GM18519 (cell line): ENCODE measurements at regions not wholly inside any gene's neighbourhood (a gene's known extent, or its start where the extent isn't known, plus 50 kb on each side); places are given as distances from the start of the nearest gene placed in this dataset.
"Not testable (repeated sequence)": the region's sequence is repeated elsewhere in the genome, so short reads cannot be mapped to it uniquely, and the experiment has no call there.

ENCODE experiments used
- ATAC-seq: cut with Tn5 transposase; IDR thresholded peaks from one replicate; pipeline ENCODE4 v1.9.1; 2021; ENCODE audit warnings: mild to moderate bottlenecking, moderate library complexity; ENCODE audit not compliant: unreplicated experiment, low FRiP score

DNA sequence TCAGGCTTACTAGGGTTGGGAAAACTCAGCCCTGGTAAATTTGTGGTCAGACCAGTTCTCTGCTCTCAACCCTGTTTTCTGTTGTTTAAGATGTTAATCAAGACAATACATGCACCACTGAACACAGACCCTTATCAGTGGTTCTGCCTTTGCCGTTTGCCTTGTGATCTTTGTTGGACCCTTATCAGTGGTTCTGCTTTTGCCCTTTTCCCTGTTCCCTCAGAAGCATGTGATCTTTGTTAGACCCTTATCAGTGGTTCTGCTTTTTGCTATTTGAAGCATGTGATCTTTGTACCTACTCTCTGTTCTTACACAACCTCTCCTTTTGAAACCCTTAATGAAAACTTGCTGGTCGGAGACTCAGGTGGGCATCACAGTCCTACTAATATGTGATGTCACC, 133.9 kb upstream of the NBPF11 start:
- ATAC-seq = not testable (repeated sequence)

DNA sequence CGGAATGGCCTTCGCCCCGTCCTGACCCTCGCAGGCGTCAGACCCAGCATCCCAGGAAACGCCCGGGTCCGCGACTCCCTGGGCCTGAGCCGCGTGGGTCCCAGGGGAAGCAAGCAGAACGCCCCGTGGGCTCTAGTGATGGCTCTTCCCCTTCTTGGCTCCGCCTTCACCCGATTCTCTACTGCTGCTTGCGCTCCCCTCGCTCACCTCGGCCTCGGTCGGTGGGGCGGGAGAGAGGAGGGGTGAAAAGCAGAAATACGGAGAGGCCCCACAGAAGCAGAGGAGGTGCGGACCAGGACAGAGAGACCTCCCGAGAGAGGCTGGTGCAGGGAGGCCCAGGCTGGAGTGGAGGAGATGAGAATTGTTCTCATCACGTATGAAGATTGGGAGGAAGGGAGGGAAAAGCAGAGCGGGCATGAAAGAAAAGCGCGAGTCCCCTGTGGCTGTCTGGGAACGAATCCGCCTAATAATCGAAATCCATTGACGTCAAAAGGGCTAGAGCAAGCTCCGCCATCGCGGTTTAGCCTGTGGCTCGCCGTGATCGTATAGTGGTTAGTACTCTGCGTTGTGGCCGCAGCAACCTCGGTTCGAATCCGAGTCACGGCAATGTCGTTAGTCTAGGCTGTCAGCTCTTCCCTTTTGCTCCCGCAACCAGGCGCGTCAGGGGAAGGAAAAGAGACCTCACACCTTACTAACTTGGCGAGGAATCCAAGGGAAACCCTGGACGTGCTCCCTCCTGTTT, 128.9 kb upstream of the NBPF11 start:
- not testable (repeated sequence) for ATAC-seq

DNA sequence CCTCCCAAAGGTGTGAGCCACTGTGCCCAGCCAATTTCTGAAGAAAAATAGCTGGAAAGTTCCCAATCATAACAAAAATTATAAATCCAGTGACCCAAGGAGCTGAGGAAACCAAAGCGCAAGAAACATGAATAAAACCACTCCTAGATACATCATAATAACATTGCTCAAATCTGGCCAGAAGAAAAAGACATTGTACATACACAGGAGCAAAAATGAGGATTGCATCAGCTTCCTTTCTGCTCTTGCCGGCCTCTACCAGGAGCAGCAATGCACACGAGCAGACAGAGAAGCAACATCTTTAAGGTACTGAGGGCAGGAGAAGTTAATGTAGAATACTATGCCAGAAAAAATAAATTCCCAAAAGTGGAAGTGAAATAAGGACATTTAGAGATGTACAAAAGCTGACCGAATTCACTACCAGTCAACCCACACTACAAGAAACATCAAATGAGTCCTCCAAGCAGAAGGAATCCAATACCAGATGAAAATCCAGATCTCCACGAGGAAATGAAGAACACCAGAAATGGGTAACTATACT, 127.0 kb upstream of the NBPF11 start:
- ATAC-seq = not testable (repeated sequence)

DNA sequence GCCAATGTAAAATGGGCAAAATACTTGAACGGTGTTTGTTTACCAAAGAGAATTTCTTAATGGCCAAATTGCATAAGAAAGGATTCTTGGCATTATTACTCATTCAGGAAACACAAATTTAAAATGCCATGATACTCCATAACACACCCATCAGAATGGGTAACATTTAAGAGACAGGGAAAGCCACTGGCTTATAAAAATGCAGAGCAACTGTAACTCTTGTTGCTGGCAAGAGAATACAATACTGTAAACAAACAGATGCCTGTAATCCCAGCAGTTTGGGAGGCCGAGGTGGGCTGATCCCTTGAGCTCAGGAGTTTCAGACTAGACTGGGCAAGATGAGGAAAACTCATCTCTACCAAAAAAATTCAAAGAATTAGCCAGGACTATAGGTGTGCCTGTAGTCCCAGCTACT, 125.8 kb upstream of the NBPF11 start:
- not testable (repeated sequence) for ATAC-seq

DNA sequence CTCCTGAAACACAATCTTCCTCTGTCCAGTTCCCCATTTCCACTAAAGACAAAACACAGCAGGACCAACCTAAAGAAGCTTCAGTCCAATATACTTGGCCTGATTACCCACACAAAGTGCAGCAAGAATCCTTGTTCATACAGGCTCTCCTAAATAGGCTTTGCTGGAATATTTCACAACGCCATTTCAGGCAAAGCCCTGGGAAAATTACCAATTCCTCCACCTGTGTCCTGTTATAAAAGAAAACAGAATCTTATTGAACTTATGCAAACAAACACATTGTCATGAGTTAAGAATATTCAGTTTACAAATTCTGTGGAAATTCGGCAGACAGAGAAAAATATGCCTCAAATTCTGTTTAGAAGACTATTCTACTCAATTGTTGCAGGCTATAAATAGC, 115.0 kb upstream of the NBPF11 start:
- ATAC-seq = not testable (repeated sequence)

DNA sequence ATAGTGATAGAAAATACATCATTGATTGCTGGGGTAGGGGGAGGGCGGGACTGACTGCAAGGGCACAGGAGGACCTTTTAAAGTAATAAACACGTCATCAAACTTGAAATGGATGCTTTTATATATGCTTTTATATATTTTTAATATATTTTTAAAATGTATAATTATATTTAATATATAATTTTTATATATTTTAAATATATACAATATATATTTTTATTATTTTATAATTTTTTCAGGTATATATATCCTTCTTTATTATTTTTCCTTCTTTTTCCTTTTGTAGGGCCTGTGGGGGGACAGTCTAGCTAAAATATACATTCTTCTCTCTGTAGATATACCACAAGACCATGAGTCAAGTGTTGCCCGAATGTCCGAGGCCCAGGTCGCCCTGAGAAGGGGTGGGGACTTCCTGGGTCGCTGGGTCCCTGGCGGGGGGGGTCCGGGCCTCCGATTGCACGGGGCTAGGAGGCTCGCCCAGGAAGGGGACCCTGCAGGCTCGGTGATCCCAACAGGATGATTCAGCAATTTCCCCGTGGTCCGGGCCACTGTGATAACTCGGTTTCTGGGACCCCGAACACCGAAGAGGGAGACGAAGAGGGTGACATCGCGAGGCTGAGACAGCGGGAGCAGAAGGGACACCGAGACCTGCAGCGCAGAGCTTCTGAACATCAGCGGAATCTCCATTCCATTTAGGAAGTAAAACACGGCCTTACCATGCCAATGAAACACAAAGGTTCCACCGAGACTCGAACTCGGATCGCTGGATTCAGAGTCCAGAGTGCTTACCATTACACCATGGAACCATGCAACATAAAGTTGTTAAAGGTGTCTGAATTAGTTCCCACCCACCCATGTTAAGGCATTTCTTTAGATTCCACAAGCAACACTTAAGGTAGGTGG, 112.5 kb upstream of the NBPF11 start:
- ATAC-seq = no peak

DNA sequence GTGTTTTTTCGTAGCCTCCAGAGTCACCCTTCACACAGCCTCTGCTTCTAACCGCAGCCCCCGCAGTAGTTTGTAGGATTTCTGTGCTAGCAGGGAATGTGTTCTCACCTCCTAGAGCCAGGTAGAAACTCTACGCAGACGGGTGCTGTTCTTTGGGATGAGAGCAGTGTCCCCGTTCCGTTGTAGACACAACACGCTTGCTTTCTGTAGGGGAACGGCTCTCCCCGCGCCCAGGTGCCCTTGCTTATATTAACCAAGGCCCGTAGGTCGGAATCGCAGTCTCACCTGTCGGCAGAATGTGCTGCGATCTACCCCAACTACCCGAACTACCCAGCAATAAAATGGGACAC, 111.8 kb upstream of the NBPF11 start:
- no peak for ATAC-seq

DNA sequence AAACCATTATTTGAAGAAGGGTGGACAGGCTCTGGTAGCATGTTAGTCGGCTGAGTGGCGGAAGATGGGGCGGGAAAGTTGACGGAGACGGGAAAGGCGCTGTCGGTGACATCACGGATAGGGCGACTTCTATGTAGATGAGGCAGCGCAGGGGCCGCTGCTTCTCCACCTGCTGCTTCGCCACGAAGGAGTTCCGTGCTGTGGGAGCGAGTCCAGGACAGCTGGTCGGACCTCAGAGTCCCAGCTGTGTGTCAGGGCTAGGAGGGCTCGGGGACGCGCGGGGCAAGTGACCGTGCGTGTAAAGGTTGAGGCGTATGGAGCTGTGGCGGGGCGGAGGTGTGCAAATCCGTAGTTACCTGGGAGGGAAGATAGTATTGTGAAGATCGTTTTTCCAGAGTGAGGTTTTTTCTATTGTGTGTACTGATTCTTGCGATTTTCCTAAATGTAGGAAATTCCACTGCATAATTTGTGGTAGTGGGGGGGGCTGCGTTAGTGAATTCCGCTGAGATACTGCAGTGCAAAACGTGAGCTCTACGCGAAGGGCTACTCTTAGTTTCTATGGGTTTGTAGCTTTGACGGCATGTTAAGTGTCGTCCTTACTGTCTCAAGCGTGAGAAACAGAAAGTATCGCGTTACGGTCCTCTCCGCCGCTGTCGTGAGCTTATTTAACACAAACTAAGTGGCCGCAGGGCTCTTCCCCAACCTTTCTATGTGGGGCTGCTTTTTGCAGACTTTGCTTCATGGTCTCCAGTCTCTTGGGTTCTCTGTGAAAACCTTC, 111.2 kb upstream of the NBPF11 start:
- ATAC-seq = peak; percentile 56

DNA sequence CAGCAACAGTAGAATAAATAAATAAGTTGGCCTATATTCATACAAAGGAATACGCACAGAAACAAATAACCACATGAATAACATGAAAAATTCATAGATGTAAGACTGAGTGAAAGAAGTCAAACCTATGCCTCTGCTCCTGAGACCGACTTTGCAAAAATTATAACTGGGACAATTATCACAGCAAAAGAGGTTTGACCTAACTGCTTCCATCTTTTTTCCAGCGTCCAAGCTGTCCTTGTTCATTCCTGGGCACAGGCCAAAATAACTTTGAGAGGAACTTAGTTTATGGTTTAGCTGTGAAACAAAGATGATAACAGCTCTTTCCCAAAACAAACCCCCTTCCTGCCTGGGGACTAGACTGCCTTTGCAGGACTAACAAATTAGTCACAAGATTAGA, 109.6 kb upstream of the NBPF11 start:
- ATAC-seq = not testable (repeated sequence)

DNA sequence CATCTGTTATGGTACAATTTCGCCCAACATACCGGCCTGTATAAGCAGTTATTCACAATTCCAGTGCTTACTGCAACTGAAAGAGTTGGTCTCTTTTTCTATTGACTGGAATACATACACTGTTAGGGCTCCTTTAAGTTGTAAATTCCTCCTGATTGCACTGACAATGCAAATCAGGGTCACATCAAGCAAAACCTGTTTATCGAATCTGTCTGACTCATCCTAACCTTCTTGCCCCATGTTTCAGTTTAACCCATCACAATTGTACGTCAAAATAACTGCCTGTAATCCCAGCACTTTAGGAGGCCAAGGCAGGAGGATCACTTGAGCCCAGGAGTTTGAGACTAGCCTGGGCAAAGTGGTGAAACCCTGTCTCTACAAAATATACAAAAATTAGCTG, 105.8 kb upstream of the NBPF11 start:
- ATAC-seq = not testable (repeated sequence)

DNA sequence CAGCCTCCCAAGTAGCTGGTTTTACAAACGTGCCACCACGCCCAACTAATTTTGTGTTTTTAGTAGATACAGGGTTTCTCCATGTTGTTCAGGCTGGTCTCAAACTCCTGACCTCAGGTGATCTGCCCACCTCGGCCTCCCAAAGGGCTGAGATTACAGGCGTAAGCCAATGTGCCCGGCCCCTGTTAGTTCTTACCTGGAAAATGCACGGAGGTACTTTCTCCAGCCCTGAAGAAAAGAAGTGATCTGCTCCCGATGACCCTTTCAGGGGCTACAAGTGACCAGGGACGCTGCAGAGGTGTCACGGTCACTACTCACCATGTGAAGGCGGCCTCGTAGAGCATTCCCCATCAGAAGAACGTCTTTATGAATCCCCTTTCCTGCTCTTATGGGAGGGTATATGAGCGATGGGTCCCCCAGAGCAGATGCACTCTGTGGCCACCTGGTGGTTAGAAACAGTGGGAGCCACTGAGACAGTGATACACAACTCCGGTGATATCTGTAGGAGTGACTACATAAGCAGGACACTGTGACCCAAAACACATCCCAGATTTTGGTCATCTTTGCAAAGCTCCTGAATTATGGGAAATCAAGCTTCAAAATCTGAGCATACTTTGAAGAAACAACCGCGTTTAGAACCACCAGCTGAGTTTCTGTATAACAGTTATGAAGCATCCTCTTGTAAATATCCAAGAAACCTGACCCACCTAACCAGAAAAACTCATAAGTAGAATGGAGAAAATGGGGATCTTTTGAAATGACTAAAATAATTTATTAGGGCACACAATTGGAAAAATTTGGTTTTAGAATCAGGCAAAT, 102.7 kb upstream of the NBPF11 start:
- not testable (repeated sequence) for ATAC-seq

DNA sequence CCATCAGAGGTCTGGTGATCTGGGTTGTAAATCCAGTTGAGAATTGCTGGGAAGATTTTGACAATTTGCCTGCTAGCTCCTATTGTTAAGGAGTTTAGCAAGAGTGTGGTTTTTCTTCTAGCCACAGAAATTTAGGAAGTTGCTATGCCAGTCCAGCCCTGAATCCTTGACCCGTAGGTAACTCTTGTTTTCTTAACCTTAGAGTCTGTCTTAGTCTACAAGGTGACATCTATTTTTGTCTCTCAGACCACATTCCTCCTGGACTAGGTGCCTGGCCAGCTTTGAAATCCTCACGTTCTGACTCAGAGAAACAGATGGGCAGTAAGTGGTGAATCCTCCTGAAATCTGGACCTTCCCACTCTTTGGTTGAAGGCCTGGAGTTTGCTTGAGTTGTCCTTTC, 101.7 kb upstream of the NBPF11 start:
- ATAC-seq = not testable (repeated sequence)

DNA sequence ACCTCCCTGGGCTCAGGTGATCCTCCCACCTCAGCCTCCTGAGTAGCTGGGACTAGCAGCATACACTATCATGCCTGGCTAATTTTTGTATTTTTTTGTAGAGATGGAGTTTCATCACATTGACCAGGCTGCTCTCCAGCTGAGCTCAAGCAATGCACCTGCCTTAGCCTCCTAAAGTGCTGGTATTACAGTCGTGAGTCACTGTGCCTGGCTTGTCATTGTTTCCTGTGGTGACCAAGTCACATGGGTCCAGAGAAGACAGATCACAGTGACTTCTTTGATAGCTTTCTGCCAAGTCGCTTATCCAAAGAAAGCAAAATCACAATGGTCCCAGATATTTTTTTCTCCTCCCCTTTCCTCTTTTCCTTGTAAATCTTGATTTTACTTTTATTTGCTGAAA, 96.7 kb upstream of the NBPF11 start:
- ATAC-seq = not testable (repeated sequence)

DNA sequence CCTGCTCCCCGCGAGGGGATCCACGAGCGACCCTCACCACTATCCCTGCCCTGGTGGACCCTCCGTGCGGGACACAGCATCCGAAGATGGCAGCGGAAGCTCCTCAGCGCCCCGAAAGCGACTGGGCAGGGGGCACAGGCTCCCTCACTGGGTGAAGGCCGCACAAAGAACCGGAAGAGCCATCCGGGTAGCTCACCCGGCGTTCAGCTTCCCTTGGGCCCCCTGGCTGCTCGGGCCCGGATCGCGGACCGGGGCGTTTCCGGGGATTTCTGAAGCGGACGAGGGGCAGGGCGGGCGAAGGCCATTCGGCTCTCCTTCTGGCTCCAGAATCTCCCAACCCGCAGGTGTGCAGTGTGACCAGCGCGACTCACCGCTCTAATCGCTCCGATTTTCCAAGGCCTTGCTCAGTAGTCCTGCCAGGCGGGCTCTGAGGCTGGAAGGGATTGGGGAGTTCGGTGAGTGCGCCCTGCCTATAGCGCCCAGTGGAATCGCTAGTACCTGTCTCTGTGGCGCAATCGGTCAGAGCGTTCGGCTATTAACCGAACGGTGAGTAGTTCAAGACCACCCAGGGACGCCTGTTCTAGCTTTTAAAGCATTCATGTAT, 94.3 kb upstream of the NBPF11 start:
- ATAC-seq = not testable (repeated sequence)

DNA sequence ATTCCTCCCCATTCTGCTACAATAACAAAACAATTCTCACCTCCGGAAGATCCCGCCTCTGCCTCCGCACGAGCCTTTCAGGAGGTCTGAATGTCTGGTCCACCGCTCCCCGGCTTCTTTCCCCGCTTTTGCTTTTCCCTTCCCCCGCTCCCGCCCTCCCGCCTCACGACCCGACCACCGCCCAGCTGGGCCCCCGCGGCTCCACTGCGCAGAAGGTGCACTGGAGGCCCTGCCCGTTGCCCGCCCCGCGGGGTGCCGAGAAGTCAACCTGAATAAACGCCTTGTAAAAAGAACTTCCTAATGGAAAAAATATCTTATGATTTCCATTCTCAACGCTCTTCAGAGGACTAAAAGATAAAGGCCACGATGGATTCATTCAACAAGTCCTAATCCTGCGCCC, 93.8 kb upstream of the NBPF11 start:
- not testable (repeated sequence) for ATAC-seq

DNA sequence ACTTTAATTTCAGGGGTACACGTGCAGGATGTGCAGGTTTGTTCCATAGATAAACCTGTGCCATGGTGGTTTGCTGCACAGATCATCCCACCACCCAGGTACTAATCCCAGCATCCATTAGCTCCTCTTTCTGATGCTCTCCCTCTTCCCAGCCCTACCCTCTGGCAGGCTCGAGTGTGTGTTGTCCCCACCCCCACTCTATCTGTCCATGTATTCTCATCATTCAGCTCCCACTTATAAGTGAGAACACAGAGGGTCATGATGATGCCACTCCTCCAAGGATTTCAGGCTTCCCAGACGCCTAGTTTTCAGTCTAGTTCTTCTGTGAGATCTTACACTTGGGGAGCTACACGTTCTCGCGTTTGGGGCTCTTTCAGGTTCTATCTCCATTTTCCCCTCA, 93.4 kb upstream of the NBPF11 start:
- ATAC-seq = not testable (repeated sequence)

DNA sequence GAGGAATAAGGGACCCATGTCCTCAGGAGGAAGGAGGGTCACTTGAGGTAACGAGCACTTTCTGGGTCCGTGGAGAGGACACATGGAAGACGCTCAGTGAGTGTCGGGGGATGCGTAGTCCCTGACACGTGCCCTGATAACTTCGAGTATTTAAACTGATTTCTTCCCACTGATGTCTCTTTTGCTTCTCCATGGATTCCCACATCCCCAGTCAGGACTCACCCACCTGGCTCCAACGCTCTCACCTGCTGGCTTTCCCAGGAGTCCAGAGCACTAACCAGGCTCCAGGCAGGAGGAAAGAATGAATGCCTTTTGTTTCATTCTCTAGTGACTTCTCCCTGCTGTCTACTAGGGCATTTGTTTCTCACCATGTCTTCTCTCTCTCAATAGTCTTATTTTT, 81.2 kb upstream of the NBPF11 start:
- not testable (repeated sequence) for ATAC-seq

DNA sequence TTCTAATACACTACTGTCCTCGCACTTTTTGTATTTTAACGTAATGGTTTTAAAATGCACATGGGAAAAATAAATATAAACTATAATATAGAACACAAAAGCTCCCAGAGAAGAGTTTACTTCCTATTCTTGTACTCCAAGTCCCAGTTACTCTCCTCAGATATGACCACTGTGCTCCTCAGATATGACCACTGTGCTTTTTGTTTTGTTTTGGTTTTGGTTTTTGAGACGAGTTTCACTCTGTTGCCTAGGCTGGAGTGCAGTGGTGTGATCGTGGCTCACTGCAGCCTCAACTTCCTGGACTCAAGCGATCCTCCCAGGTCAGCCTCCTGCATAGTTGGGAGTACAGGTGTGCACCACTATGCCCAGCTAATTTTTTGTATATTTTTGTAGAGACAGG, 76.8 kb upstream of the NBPF11 start:
- ATAC-seq = not testable (repeated sequence)

DNA sequence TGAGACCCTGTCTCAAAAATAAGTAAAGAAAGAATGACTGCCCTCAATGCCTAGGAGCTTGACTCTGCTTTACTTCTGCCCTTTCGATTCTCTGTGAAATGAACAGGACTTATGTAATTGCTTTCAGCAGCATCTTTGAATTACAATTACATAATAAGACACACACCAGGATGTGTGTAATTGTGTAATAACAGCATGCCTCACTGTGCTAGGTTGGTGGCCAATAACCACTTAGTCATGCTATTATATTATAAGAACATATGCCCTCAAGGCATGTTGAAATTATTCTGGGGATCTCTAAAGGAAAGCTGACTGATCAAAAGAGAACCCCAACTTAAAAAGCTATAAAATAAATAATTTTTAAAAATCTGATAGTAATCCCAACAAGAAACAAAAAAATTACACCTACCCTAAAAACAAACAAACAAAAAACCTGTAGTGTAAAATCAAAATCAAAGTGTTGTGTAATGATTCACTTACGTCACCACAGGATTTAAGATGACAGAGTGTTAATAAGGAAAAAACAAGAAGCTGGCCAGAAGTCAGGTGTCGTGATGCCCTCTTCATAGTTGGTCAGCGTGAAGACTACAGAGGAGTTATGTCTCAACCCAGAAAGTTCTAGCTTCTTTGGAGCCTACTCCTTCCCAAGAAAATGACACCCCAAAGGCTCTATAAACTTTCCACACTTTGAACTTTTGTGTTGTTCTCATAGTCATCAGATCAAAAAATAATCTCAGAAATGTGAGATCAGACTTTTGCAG, 70.5 kb upstream of the NBPF11 start:
- ATAC-seq = not testable (repeated sequence)
